Stimulated activated naive B cell treated with anti-CD40 and anti-IgM and Interleukin-4, amounts not matched to agents 10 μg/mL and 1 μg/mL and 100 μg/mL, for 72 hours (primary cell): ENCODE measurements at regions not wholly inside any gene's neighbourhood (a gene's known extent, or its start where the extent isn't known, plus 50 kb on each side); places are given as distances from the start of the nearest gene placed in this dataset.

Experiments
- ATAC-seq, 2 donors: fragments of 150-1000 bp; cut with Tn5 transposase; replicated peaks; 2 replicates each; pipeline ENCODE4 v1.10.0; 2021; ENCODE audit warnings: moderate library complexity in 1 of 2
- DNase-seq: peaks from one replicate; pipeline ENCODE4 v3.0.0; 2021
- H3K27ac Mint-ChIP-seq: one replicate; pipeline ENCODE4 v1.8.0; 2022; ENCODE audit warnings: mild to moderate bottlenecking, mixed read lengths
- H3K27me3 Mint-ChIP-seq, 2 donors: one replicate each; pipeline ENCODE4 v1.8.0; 2022; ENCODE audit warnings: mixed read lengths in 2 of 2
- H3K36me3 Mint-ChIP-seq, 2 donors: one replicate each; pipeline ENCODE4 v1.8.0; 2022; ENCODE audit warnings: mixed read lengths in 2 of 2, mild to moderate bottlenecking in 1 of 2
- H3K4me1 Mint-ChIP-seq, 2 donors: one replicate each; pipeline ENCODE4 v1.8.0; 2022; ENCODE audit warnings: mixed read lengths in 2 of 2, mild to moderate bottlenecking in 1 of 2
- H3K4me3 Mint-ChIP-seq, 2 donors: one replicate each; pipeline ENCODE4 v1.8.0; 2022; ENCODE audit warnings: mild to moderate bottlenecking in 2 of 2, mixed read lengths in 2 of 2, moderate library complexity in 1 of 2
- H3K9me3 Mint-ChIP-seq, 2 donors: one replicate each; pipeline ENCODE4 v1.8.0; 2022; ENCODE audit warnings: mixed read lengths in 2 of 2, mild to moderate bottlenecking in 1 of 2

- peaks cover 0 to 1% of the 10 kb centered on the region in 2 donors for H3K9me3 Mint-ChIP-seq
- no peaks in the 10 kb centered on the region for H3K27me3 Mint-ChIP-seq
- no peaks in the 10 kb centered on the region for H3K4me1 Mint-ChIP-seq
- ATAC-seq (no peak), DNase-seq (no peak)
- no peak overlapping the region for H3K4me3 Mint-ChIP-seq
- no peak overlapping the region for H3K27ac Mint-ChIP-seq
- H3K36me3 Mint-ChIP-seq, result no peaks in the 10 kb centered on the region
Observed at GRCh38 chr4:116906758-116907157, 178.6 kb downstream of the TRAM1L1 start.

GRCh38 chr4:116899561-116899960, 185.8 kb downstream of the TRAM1L1 start:
- no peaks in the 10 kb centered on the region for H3K36me3 Mint-ChIP-seq
- ATAC-seq, result no peak
- H3K27me3 Mint-ChIP-seq, result no peaks in the 10 kb centered on the region
- H3K4me3 Mint-ChIP-seq, result no peak overlapping the region
- H3K27ac Mint-ChIP-seq, result no peak overlapping the region
- peaks cover 0 to 2% of the 10 kb centered on the region in 2 donors for H3K9me3 Mint-ChIP-seq
- H3K4me1 Mint-ChIP-seq, result no peaks in the 10 kb centered on the region
- no peak for DNase-seq

GRCh38 chr4:116885579-116885978, 199.8 kb downstream of the TRAM1L1 start:
- Mint-ChIP-seq H3K9me3 (peaks cover 0 to 4% of the 10 kb centered on the region in 2 donors), H3K4me3 (no peak overlapping the region), H3K27me3 (no peaks in the 10 kb centered on the region), H3K27ac (no peak overlapping the region), H3K36me3 (no peaks in the 10 kb centered on the region), H3K4me1 (no peaks in the 10 kb centered on the region)
- DNase-seq, result no peak
- ATAC-seq, result no peak

DNA sequence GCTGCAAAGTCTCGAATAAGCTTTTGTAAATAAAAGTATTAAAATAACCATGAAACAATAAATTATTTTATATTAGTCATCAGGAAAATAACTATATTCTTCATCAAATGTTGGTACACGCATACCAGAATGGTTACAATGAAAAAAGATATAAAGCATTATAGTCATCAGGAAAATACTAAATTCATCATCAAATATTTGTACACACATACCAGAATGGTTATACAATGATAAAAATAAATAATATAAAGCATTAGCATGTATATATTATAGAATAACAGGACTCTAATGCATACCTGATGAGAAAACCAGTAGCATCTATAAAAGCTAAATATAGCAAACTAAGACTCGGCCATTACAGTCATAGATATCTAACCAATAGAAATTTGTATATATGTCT, 202.9 kb downstream of the TRAM1L1 start:
- H3K4me1 Mint-ChIP-seq, result no peaks in the 10 kb centered on the region
- no peak overlapping the region for H3K4me3 Mint-ChIP-seq
- no peak for ATAC-seq
- no peak for DNase-seq
- no peak overlapping the region for H3K27ac Mint-ChIP-seq
- peaks cover 0 to 4% of the 10 kb centered on the region in 2 donors for H3K9me3 Mint-ChIP-seq
- H3K27me3 Mint-ChIP-seq, result no peaks in the 10 kb centered on the region
- no peaks in the 10 kb centered on the region for H3K36me3 Mint-ChIP-seq

GRCh38 chr4:116881077-116881476, 204.3 kb downstream of the TRAM1L1 start:
- Mint-ChIP-seq H3K4me3 (no peak overlapping the region), H3K4me1 (no peaks in the 10 kb centered on the region), H3K27ac (no peak overlapping the region), H3K36me3 (no peaks in the 10 kb centered on the region), H3K9me3 (peaks cover 0 to 4% of the 10 kb centered on the region in 2 donors), H3K27me3 (no peaks in the 10 kb centered on the region)
- DNase-seq (no peak), ATAC-seq (no peak)

DNA sequence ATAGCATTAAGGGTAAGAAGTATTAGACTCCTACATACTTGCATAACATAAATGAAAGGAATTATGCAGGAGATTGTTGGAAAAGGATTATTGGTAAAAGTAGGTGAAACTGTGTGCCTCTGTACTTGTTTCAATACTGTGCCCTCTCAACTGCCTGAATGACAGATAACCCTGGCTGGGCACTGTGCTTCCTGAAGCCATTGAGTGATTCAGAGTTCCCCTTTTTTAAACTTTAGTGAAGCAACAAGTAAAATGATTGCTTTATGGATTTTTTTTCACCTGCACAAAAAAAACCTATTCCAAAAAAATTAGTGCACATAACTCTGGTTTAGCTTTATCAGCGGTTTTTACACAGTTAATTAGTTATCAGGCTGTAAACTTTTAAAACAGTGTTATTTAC, 204.8 kb downstream of the TRAM1L1 start:
- H3K9me3 Mint-ChIP-seq, result peaks cover 0 to 4% of the 10 kb centered on the region in 2 donors
- H3K36me3 Mint-ChIP-seq, result no peaks in the 10 kb centered on the region
- H3K27ac Mint-ChIP-seq, result no peak overlapping the region

DNA sequence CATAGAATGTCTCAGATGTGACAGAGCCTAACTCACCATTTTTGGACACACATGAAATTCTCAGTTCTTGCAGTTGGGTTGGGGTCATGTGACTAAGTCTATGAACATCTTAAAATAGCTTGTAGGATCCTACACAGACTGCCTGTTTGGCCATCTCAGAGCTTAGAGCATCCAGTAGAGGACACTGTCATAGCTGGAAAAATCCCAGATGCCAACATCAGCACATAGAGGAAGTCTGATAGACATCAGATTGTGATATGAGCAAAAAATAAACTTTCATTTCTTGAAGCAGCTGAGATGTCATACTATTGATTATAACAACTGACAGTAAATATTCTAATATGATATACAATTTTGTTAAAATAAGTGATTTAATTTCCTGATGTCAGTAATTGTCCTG, 207.1 kb downstream of the TRAM1L1 start:
- peaks cover 0 to under 1% of the 10 kb centered on the region in 2 donors for H3K9me3 Mint-ChIP-seq
- no peaks in the 10 kb centered on the region for H3K36me3 Mint-ChIP-seq
- H3K27ac Mint-ChIP-seq, result no peak overlapping the region
- no peaks in the 10 kb centered on the region for H3K27me3 Mint-ChIP-seq
- DNase-seq (no peak), ATAC-seq (no peak)
- no peak overlapping the region for H3K4me3 Mint-ChIP-seq
- H3K4me1 Mint-ChIP-seq, result no peaks in the 10 kb centered on the region

More for the DNA sequence above, 204.8 kb downstream of the TRAM1L1 start:
- no peak for DNase-seq
- Mint-ChIP-seq H3K4me3 (no peak overlapping the region), H3K4me1 (no peaks in the 10 kb centered on the region), H3K27me3 (no peaks in the 10 kb centered on the region)
- no peak for ATAC-seq

DNA sequence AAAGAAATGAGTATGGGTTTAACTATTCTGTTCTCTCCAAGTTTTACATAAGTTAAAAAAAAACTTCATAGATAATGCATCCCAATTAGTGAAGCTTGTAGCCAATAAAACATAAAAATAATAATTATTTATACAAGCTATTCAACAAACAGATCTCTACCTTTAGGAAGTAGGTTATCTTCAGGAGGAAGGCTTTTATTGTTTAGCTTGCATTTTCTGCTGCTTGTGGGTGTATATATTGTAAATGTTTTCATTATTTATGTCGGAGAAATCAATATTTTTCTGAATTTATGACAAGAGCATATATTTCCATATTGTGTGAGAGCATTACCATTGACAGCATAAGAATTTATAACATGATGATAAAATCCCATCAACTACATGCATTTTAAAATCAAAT, 208.3 kb downstream of the TRAM1L1 start:
- no peaks in the 10 kb centered on the region for H3K36me3 Mint-ChIP-seq
- no peaks in the 10 kb centered on the region for H3K9me3 Mint-ChIP-seq

DNA sequence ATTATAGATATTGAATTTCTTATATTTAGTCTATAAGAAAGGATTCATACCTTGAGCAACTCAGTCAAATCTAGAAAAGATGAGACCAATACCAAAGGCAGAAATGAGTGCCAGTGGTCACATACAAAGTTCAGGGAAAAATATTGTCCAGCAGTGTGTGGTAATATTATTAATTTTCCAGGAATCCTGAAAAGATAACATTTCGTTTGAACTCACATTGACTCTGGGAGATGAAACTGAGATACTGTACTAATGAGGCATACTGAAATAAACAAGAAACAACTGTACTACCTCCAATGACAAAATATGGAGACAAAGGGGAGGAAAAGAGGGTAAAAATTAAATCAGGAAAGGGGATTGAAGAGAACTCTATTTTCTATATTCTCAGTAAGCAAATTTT, 212.4 kb downstream of the TRAM1L1 start:
- H3K9me3 Mint-ChIP-seq, result no peaks in the 10 kb centered on the region
- no peaks in the 10 kb centered on the region for H3K4me1 Mint-ChIP-seq
- DNase-seq, result no peak
- H3K4me3 Mint-ChIP-seq, result no peak overlapping the region
- H3K36me3 Mint-ChIP-seq, result no peaks in the 10 kb centered on the region
- no peaks in the 10 kb centered on the region for H3K27me3 Mint-ChIP-seq
- H3K27ac Mint-ChIP-seq, result no peak overlapping the region
- no peak for ATAC-seq

More for the DNA sequence above, 208.3 kb downstream of the TRAM1L1 start:
- DNase-seq (no peak), ATAC-seq (no peak)
- Mint-ChIP-seq H3K27ac (no peak overlapping the region), H3K4me3 (no peak overlapping the region), H3K4me1 (no peaks in the 10 kb centered on the region), H3K27me3 (no peaks in the 10 kb centered on the region)

- ATAC-seq, result no peak
- Mint-ChIP-seq H3K4me1 (no peaks in the 10 kb centered on the region), H3K27me3 (no peaks in the 10 kb centered on the region), H3K27ac (no peak overlapping the region), H3K4me3 (no peak overlapping the region), H3K36me3 (no peaks in the 10 kb centered on the region), H3K9me3 (no peaks in the 10 kb centered on the region)
- no peak for DNase-seq
Observed at GRCh38 chr4:116872308-116872707, 213.1 kb downstream of the TRAM1L1 start.

DNA sequence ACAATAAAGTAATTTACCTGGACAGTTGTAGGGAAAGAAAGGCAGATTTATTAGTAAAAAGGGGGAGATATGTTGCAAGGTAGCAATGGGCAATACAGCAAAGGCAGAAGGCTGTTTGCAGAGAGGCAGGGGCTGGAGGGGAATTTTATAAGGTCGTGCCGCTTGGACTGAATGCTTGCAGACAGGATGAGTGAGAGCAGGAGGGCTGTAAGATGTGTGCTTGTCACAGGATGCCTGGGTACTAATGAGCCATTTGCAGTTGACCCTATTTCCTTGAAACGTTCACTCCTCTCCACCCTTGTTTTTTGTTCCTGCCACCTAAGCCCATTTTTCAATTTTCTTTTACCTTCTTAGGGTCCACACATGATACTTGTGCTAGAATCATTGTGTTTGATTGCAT, 214.7 kb downstream of the TRAM1L1 start:
- Mint-ChIP-seq H3K4me1 (no peaks in the 10 kb centered on the region), H3K27ac (no peak overlapping the region), H3K9me3 (no peaks in the 10 kb centered on the region)

GRCh38 chr4:116866106-116866505, 219.3 kb downstream of the TRAM1L1 start:
- Mint-ChIP-seq H3K4me1 (no peaks in the 10 kb centered on the region), H3K4me3 (no peak overlapping the region), H3K9me3 (no peaks in the 10 kb centered on the region), H3K27me3 (no peaks in the 10 kb centered on the region), H3K27ac (no peak overlapping the region), H3K36me3 (no peaks in the 10 kb centered on the region)
- ATAC-seq, result no peak
- DNase-seq, result no peak

More for the DNA sequence above, 214.7 kb downstream of the TRAM1L1 start:
- Mint-ChIP-seq H3K4me3 (no peak overlapping the region), H3K36me3 (no peaks in the 10 kb centered on the region), H3K27me3 (no peaks in the 10 kb centered on the region)
- ATAC-seq (no peak), DNase-seq (no peak)

GRCh38 chr4:116862592-116862991, 222.8 kb downstream of the TRAM1L1 start:
- H3K27me3 Mint-ChIP-seq, result no peaks in the 10 kb centered on the region
- no peak overlapping the region for H3K4me3 Mint-ChIP-seq
- H3K4me1 Mint-ChIP-seq, result no peaks in the 10 kb centered on the region
- no peak for ATAC-seq
- no peaks in the 10 kb centered on the region for H3K9me3 Mint-ChIP-seq
- H3K27ac Mint-ChIP-seq, result no peak overlapping the region
- H3K36me3 Mint-ChIP-seq, result no peaks in the 10 kb centered on the region
- no peak for DNase-seq

DNA sequence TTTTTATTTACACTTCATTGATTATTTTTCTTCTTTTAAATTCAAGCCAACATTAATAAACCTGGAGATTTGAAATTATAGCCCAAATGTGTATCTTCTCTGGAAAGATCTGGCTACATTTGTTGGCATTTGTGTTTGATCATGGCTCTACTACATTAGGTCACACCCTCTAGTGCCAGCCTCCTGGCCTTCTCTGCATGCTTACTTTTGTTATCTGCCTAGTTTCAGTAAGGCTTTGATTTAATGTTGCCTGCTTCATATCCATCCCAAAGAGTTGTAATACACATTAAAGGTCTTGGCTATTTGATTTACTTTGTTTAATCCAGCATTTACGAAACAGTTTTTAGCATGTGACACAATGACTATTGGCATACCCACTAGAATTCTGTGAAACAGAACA, 224.5 kb downstream of the TRAM1L1 start:
- ATAC-seq (no peak), DNase-seq (no peak)
- H3K27ac Mint-ChIP-seq, result no peak overlapping the region
- H3K9me3 Mint-ChIP-seq, result no peaks in the 10 kb centered on the region
- no peaks in the 10 kb centered on the region for H3K36me3 Mint-ChIP-seq
- H3K27me3 Mint-ChIP-seq, result no peaks in the 10 kb centered on the region
- H3K4me3 Mint-ChIP-seq, result no peak overlapping the region
- no peaks in the 10 kb centered on the region for H3K4me1 Mint-ChIP-seq

DNA sequence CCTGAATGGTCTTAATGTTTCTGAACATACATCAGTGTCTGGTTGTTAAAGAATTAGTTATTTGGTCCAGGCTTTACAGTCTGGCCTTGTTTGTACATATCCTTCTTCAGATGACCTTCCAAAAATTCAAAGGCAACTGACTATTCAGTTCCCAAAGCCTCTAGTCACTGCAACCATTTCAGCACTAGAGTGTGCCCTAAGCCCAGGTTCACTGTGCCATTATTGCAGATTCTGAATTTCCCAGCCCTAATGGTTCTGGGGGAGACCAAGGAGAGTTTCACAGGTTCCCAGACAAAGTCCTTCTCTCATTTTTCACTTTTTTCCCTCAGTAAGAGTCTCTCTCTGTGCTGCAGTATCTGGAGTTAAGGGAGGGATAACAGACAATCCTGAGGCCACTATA, 235.8 kb downstream of the TRAM1L1 start:
- H3K4me3 Mint-ChIP-seq, result no peak overlapping the region
- ATAC-seq (no peak), DNase-seq (no peak)
- peaks cover 0 to 1% of the 10 kb centered on the region in 2 donors for H3K9me3 Mint-ChIP-seq
- no peaks in the 10 kb centered on the region for H3K36me3 Mint-ChIP-seq
- no peak overlapping the region for H3K27ac Mint-ChIP-seq
- H3K27me3 Mint-ChIP-seq, result no peaks in the 10 kb centered on the region
- H3K4me1 Mint-ChIP-seq, result no peaks in the 10 kb centered on the region

- DNase-seq, result no peak
- Mint-ChIP-seq H3K27me3 (no peaks in the 10 kb centered on the region), H3K27ac (no peak overlapping the region), H3K9me3 (peaks cover 0 to 3% of the 10 kb centered on the region in 2 donors), H3K4me1 (no peaks in the 10 kb centered on the region), H3K4me3 (no peak overlapping the region), H3K36me3 (no peaks in the 10 kb centered on the region)
- no peak for ATAC-seq
Observed at GRCh38 chr4:116847616-116848015, 237.8 kb downstream of the TRAM1L1 start.
